GM12892 (cell line): ENCODE measurements at regions not wholly inside any gene's neighbourhood (a gene's known extent, or its start where the extent isn't known, plus 50 kb on each side); places are given as distances from the start of the nearest gene placed in this dataset.

Experiments used
- POLR2A ChIP-seq: IDR thresholded peaks from 2 replicates; pipeline ENCODE4 v1.6.1; 2011; ENCODE audit warnings: low read depth, low read length, control low read depth
- POLR2AphosphoS5 ChIP-seq: IDR thresholded peaks from 2 replicates; pipeline ENCODE4 v1.6.1; 2011; ENCODE audit warnings: low read depth, low read length, control low read depth
- TAF1 ChIP-seq: IDR thresholded peaks from 2 replicates; pipeline ENCODE4 v1.6.1; 2011; ENCODE audit warnings: low read depth, mild to moderate bottlenecking, control low read depth, low read length, borderline replicate concordance

- TF ChIP-seq POLR2A = no peak
- no peak for TF ChIP-seq POLR2AphosphoS5
- no peak for TF ChIP-seq TAF1
These were observed 1726.1 kb downstream of the TP53TG3F start for GRCh38 chr16:35185366-35186044.
